PFSK-1 (cell line): ENCODE measurements at regions not wholly inside any gene's neighbourhood (a gene's known extent, or its start where the extent isn't known, plus 50 kb on each side); places are given as distances from the start of the nearest gene placed in this dataset.

Experiments used
- FOXP2 ChIP-seq: optimal IDR thresholded peaks from 2 replicates; pipeline ENCODE3; 2011; ENCODE audit warnings: borderline replicate concordance, control low read depth, inconsistent platforms; ENCODE audit not compliant: insufficient read depth; ENCODE audit errors: extremely low read length, extremely low read depth
- POLR2AphosphoS5 ChIP-seq: IDR thresholded peaks from 2 replicates; pipeline ENCODE4 v1.6.1; 2012; ENCODE audit warnings: low read depth, mild to moderate bottlenecking, control low read depth, low read length, moderate library complexity
- SIN3A ChIP-seq: IDR thresholded peaks from 2 replicates; pipeline ENCODE4 v1.6.1; 2012; ENCODE audit warnings: mild to moderate bottlenecking, low read length, moderate library complexity, borderline replicate concordance; ENCODE audit not compliant: insufficient read depth
- TAF1 ChIP-seq: IDR thresholded peaks from 2 replicates; pipeline ENCODE4 v1.6.1; 2012; ENCODE audit warnings: low read length, control low read depth, borderline replicate concordance; ENCODE audit not compliant: insufficient read depth
- TF ChIP-seq, protein P1 (sequence below), 2 experiments: IDR thresholded peaks; 2 replicates each; pipeline versions ENCODE4 v1.6.1 to v1.8.0; 2011 to 2012; ENCODE audit warnings: low read depth in 2 of 2, low read length in 2 of 2, control low read depth in 1 of 2, inconsistent platforms in 1 of 2, mild to moderate bottlenecking in 1 of 2, moderate library complexity in 1 of 2; ENCODE audit not compliant: insufficient read depth in 1 of 2

DNA sequence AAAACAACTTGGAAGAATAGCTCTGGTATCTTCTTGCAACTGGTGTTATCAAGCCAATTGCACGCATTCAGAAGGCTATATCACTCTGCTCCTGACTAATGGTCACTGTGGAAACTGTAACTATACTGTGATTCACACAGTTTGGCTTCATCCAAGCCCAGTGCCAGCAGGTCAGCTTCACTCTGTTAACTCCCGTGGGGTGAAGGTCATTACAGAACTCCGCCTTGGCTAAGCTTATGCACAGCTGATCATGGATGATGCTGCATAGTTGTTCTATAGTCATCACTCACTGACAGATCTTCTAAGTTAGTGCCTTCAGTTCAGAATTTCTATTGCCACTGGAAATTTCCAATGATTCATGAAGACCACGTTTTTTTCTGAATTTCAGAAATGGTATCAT lies 497.2 kb upstream of the NETO1 start:
- TF ChIP-seq FOXP2 (no peak), TAF1 (no peak), SIN3A (no peak), POLR2AphosphoS5 (no peak)
- TF ChIP-seq, protein P1, sequence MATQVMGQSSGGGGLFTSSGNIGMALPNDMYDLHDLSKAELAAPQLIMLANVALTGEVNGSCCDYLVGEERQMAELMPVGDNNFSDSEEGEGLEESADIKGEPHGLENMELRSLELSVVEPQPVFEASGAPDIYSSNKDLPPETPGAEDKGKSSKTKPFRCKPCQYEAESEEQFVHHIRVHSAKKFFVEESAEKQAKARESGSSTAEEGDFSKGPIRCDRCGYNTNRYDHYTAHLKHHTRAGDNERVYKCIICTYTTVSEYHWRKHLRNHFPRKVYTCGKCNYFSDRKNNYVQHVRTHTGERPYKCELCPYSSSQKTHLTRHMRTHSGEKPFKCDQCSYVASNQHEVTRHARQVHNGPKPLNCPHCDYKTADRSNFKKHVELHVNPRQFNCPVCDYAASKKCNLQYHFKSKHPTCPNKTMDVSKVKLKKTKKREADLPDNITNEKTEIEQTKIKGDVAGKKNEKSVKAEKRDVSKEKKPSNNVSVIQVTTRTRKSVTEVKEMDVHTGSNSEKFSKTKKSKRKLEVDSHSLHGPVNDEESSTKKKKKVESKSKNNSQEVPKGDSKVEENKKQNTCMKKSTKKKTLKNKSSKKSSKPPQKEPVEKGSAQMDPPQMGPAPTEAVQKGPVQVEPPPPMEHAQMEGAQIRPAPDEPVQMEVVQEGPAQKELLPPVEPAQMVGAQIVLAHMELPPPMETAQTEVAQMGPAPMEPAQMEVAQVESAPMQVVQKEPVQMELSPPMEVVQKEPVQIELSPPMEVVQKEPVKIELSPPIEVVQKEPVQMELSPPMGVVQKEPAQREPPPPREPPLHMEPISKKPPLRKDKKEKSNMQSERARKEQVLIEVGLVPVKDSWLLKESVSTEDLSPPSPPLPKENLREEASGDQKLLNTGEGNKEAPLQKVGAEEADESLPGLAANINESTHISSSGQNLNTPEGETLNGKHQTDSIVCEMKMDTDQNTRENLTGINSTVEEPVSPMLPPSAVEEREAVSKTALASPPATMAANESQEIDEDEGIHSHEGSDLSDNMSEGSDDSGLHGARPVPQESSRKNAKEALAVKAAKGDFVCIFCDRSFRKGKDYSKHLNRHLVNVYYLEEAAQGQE (IDR thresholded peaks at IDR 0.05; ENCODE audit: insufficient read depth in 1 of 2, low read depth in 2 of 2, low read length in 2 of 2), result no peak

- TF ChIP-seq POLR2AphosphoS5 (no peak), TAF1 (no peak), SIN3A (no peak), FOXP2 (no peak)
- TF ChIP-seq, protein P1 (IDR thresholded peaks at IDR 0.05; ENCODE audit: insufficient read depth in 1 of 2, low read depth in 2 of 2, low read length in 2 of 2), result no peak
These were observed 487.3 kb upstream of the NETO1 start for GRCh38 chr18:73355121-73355520.

GRCh38 chr18:73352546-73352945 lies 484.8 kb upstream of the NETO1 start:
- TF ChIP-seq, protein P1 (IDR thresholded peaks at IDR 0.05; ENCODE audit: insufficient read depth in 1 of 2, low read depth in 2 of 2, low read length in 2 of 2), result no peak
- TF ChIP-seq SIN3A (no peak), FOXP2 (no peak), TAF1 (no peak), POLR2AphosphoS5 (no peak)

- TF ChIP-seq SIN3A (no peak), POLR2AphosphoS5 (no peak), FOXP2 (no peak), TAF1 (no peak)
- TF ChIP-seq, protein P1 (IDR thresholded peaks at IDR 0.05; ENCODE audit: insufficient read depth in 1 of 2, low read depth in 2 of 2, low read length in 2 of 2), result no peak
These were observed 472.6 kb upstream of the NETO1 start for GRCh38 chr18:73340135-73340977.
